ENCODE measurements at regions not wholly inside any gene's neighbourhood (a gene's known extent, or its start where the extent isn't known, plus 50 kb on each side); places are given as distances from the start of the nearest gene placed in this dataset.

DNA sequence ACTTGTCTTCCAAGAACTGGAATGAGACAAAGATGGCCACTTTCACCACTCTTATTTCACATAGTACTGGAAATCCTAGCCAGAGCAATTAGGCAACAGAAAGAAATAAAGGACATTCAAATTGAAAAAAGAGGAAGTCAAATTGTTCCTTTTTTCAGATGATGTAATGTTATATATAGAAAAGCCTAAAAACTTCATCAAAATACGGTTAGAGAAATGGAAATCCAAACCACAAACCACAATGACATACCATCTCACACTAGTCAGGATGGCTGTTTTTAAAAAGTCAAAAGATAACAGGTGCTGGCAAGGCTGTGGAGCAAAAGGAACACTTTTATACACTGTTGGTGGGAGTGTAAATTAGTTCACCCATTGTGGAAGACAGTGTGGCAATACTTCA lies 113.3 kb upstream of the SPRY2 start (continued):
- peak; percentile 97 for TF ChIP-seq NFIC (IDR thresholded peaks at IDR 0.05; ENCODE audit: low read depth, low read length)
- TF ChIP-seq RFX5 (IDR thresholded peaks at IDR 0.05; ENCODE audit: low read depth, low read length), result no peak
- no peak for TF ChIP-seq CBX3 (IDR thresholded peaks at IDR 0.05; ENCODE audit: borderline replicate concordance, low read depth)
- no peak for TF ChIP-seq BCL3 (IDR thresholded peaks at IDR 0.05; ENCODE audit: borderline replicate concordance, insufficient read depth, low read depth, low read length, poor library complexity, severe bottlenecking)
- no peak for TF ChIP-seq KLF5 (IDR thresholded peaks at IDR 0.05; ENCODE audit: partially characterized antibody)
- TF ChIP-seq, protein P1, sequence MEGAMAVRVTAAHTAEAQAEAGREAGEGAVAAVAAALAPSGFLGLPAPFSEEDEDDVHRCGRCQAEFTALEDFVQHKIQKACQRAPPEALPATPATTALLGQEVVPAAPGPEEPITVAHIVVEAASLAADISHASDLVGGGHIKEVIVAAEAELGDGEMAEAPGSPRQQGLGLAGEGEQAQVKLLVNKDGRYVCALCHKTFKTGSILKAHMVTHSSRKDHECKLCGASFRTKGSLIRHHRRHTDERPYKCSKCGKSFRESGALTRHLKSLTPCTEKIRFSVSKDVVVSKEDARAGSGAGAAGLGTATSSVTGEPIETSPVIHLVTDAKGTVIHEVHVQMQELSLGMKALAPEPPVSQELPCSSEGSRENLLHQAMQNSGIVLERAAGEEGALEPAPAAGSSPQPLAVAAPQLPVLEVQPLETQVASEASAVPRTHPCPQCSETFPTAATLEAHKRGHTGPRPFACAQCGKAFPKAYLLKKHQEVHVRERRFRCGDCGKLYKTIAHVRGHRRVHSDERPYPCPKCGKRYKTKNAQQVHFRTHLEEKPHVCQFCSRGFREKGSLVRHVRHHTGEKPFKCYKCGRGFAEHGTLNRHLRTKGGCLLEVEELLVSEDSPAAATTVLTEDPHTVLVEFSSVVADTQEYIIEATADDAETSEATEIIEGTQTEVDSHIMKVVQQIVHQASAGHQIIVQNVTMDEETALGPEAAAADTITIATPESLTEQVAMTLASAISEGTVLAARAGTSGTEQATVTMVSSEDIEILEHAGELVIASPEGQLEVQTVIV (IDR thresholded peaks at IDR 0.05; ENCODE audit: borderline replicate concordance, partially characterized antibody), result no peak
- TF ChIP-seq RBBP5 (conservative IDR thresholded peaks at IDR 0.05), result no peak
- TF ChIP-seq IRF5 (IDR thresholded peaks at IDR 0.05; ENCODE audit: borderline replicate concordance), result no peak
- 0 out of 2 replicates have a peak, but pooled peaks have one; percentile 54 for TF ChIP-seq CHD2 (IDR thresholded peaks at IDR 0.05; ENCODE audit: borderline replicate concordance, low read depth, low read length)
- TF ChIP-seq EED (IDR thresholded peaks at IDR 0.05; ENCODE audit: low read depth), result peak; percentile 85
- no peak for TF ChIP-seq CBX5 (IDR thresholded peaks at IDR 0.05; ENCODE audit: low read depth)
- no peak for TF ChIP-seq SIN3A (IDR thresholded peaks at IDR 0.05; ENCODE audit: low read depth, low read length)
- TF ChIP-seq POLR2AphosphoS5 (IDR thresholded peaks at IDR 0.05; ENCODE audit: low read length), result no peak
- TF ChIP-seq ETV6 (conservative IDR thresholded peaks at IDR 0.05 in 1 of 2, IDR thresholded peaks at IDR 0.05 in 1 of 2; ENCODE audit: borderline replicate concordance in 1 of 2, low read depth in 1 of 2), result peak in 1 of 2 experiments; percentile 57; a peak in 2 of 4 replicates
- no peak for TF ChIP-seq SMARCA5 (IDR thresholded peaks at IDR 0.05)
- 0 out of 3 replicates have a peak, but pooled peaks have one; percentile 21 for TF ChIP-seq POU2F2 (IDR thresholded peaks at IDR 0.05; ENCODE audit: borderline replicate concordance, low read depth, low read length)
- no peak for TF ChIP-seq PAX8 (IDR thresholded peaks at IDR 0.05)
- TF ChIP-seq TAF1 (IDR thresholded peaks at IDR 0.05; ENCODE audit: borderline replicate concordance, low read depth, low read length), result no peak
- TF ChIP-seq, protein P2, sequence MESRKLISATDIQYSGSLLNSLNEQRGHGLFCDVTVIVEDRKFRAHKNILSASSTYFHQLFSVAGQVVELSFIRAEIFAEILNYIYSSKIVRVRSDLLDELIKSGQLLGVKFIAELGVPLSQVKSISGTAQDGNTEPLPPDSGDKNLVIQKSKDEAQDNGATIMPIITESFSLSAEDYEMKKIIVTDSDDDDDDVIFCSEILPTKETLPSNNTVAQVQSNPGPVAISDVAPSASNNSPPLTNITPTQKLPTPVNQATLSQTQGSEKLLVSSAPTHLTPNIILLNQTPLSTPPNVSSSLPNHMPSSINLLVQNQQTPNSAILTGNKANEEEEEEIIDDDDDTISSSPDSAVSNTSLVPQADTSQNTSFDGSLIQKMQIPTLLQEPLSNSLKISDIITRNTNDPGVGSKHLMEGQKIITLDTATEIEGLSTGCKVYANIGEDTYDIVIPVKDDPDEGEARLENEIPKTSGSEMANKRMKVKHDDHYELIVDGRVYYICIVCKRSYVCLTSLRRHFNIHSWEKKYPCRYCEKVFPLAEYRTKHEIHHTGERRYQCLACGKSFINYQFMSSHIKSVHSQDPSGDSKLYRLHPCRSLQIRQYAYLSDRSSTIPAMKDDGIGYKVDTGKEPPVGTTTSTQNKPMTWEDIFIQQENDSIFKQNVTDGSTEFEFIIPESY (IDR thresholded peaks at IDR 0.05), result no peak; the same call in 1 of the 2 replicates
- TF ChIP-seq, protein P3, sequence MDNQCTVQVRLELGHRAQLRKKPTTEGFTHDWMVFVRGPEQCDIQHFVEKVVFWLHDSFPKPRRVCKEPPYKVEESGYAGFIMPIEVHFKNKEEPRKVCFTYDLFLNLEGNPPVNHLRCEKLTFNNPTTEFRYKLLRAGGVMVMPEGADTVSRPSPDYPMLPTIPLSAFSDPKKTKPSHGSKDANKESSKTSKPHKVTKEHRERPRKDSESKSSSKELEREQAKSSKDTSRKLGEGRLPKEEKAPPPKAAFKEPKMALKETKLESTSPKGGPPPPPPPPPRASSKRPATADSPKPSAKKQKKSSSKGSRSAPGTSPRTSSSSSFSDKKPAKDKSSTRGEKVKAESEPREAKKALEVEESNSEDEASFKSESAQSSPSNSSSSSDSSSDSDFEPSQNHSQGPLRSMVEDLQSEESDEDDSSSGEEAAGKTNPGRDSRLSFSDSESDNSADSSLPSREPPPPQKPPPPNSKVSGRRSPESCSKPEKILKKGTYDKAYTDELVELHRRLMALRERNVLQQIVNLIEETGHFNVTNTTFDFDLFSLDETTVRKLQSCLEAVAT (IDR thresholded peaks at IDR 0.05), result peak; percentile 98
- no peak for TF ChIP-seq ZNF622 (IDR thresholded peaks at IDR 0.05)

Measured in GM12878 (cell line).